Osteoblast (primary cell): ENCODE measurements at regions not wholly inside any gene's neighbourhood (a gene's known extent, or its start where the extent isn't known, plus 50 kb on each side); places are given as distances from the start of the nearest gene placed in this dataset.
"Not testable (repeated sequence)": the region's sequence is repeated elsewhere in the genome, so short reads cannot be mapped to it uniquely, and the experiment has no call there.

Source experiments
- DNase-seq: peaks from one replicate; pipeline ENCODE4 v3.0.0; 2011; ENCODE audit warnings: low spot score, mixed read lengths; ENCODE audit not compliant: insufficient read length; ENCODE audit errors: missing footprints
- H2AFZ ChIP-seq: 2 replicates; pipeline ENCODE4 v1.6.0; 2011; ENCODE audit warnings: mild to moderate bottlenecking, low read length
- H3K27ac ChIP-seq: 2 replicates; pipeline ENCODE4 v1.5.1; 2011; ENCODE audit warnings: mild to moderate bottlenecking, low read depth, low read length, moderate library complexity
- H3K27me3 ChIP-seq: 2 replicates; pipeline ENCODE4 v1.6.0; 2012; ENCODE audit warnings: mild to moderate bottlenecking, control low read depth, inconsistent platforms, low read length, moderate library complexity; ENCODE audit not compliant: insufficient read depth
- H3K36me3 ChIP-seq: 2 replicates; pipeline ENCODE4 v1.5.1; 2011; ENCODE audit warnings: mild to moderate bottlenecking, low read length, control low read depth, moderate library complexity; ENCODE audit not compliant: insufficient read depth
- H3K4me1 ChIP-seq: 2 replicates; pipeline ENCODE4 v1.5.1; 2011; ENCODE audit warnings: mild to moderate bottlenecking, low read length, control low read depth, moderate library complexity; ENCODE audit not compliant: insufficient read depth
- H3K4me2 ChIP-seq: 2 replicates; pipeline ENCODE4 v1.6.0; 2011; ENCODE audit warnings: mild to moderate bottlenecking, low read length; ENCODE audit not compliant: insufficient read depth
- H3K4me3 ChIP-seq: fragments of 200-600 bp; sonication (generic); 3 replicates; pipeline ENCODE4 v1.5.1; 2012; ENCODE audit warnings: mild to moderate bottlenecking, low read length, inconsistent platforms; ENCODE audit not compliant: insufficient read depth
- H3K79me2 ChIP-seq: 2 replicates; pipeline ENCODE4 v1.6.0; 2012; ENCODE audit warnings: mild to moderate bottlenecking, low read length, control low read depth, inconsistent platforms; ENCODE audit not compliant: insufficient read depth
- H3K9me3 ChIP-seq: 2 replicates; pipeline ENCODE4 v1.5.1; 2011; ENCODE audit warnings: low read depth, low read length, control low read depth
- H4K20me1 ChIP-seq: 2 replicates; pipeline ENCODE4 v1.6.0; 2012; ENCODE audit warnings: mild to moderate bottlenecking, low read length, control low read depth; ENCODE audit not compliant: insufficient read depth
- CTCF ChIP-seq: IDR thresholded peaks from 2 replicates; pipeline ENCODE4 v1.5.1; 2011; ENCODE audit warnings: mild to moderate bottlenecking, low read depth, low read length, moderate library complexity; ENCODE audit errors: extremely low read depth

GRCh38 chr12:105897311-105897725 lies 241.4 kb downstream of the NUAK1 start:
- Histone ChIP-seq H3K4me1 (no peaks in the 10 kb centered on the region), H3K27me3 (no peaks in the 10 kb centered on the region), H3K9me3 (no peaks in the 10 kb centered on the region), H3K79me2 (no peaks in the 10 kb centered on the region), H4K20me1 (no peaks in the 10 kb centered on the region), H3K4me2 (no peak overlapping the region), H3K27ac (no peak overlapping the region), H3K4me3 (no peak overlapping the region), H3K36me3 (no peaks in the 10 kb centered on the region), H2AFZ (no peak overlapping the region)
- DNase-seq, result no peak
- no peak for TF ChIP-seq CTCF

- not testable (repeated sequence) for H3K36me3 ChIP-seq, H3K4me1 ChIP-seq, H3K79me2 ChIP-seq, H3K27me3 ChIP-seq, H3K4me2 ChIP-seq, H3K4me3 ChIP-seq, H3K27ac ChIP-seq, H3K9me3 ChIP-seq, H4K20me1 ChIP-seq, DNase-seq, H2AFZ ChIP-seq
These were observed 240.5 kb downstream of the NUAK1 start for GRCh38 chr12:105898271-105898670.

GRCh38 chr12:105899589-105899988 lies 239.2 kb downstream of the NUAK1 start:
- Histone ChIP-seq H4K20me1 (no peaks in the 10 kb centered on the region), H3K4me1 (no peaks in the 10 kb centered on the region), H3K36me3 (no peaks in the 10 kb centered on the region), H3K79me2 (no peaks in the 10 kb centered on the region), H3K4me2 (no peak overlapping the region), H3K27me3 (no peaks in the 10 kb centered on the region), H3K9me3 (no peaks in the 10 kb centered on the region), H3K27ac (no peak overlapping the region), H3K4me3 (no peak overlapping the region), H2AFZ (no peak overlapping the region)
- DNase-seq, result no peak
- TF ChIP-seq CTCF, result no peak

- no peak overlapping the region for H3K4me3 ChIP-seq
- H2AFZ ChIP-seq, result no peak overlapping the region
- H3K4me2 ChIP-seq, result no peak overlapping the region
- H3K36me3 ChIP-seq, result no peaks in the 10 kb centered on the region
- H3K27ac ChIP-seq, result no peak overlapping the region
- H4K20me1 ChIP-seq, result no peaks in the 10 kb centered on the region
- no peaks in the 10 kb centered on the region for H3K4me1 ChIP-seq
- H3K79me2 ChIP-seq, result no peaks in the 10 kb centered on the region
- no peak for TF ChIP-seq CTCF
- H3K9me3 ChIP-seq, result no peaks in the 10 kb centered on the region
- DNase-seq, result no peak
- H3K27me3 ChIP-seq, result no peaks in the 10 kb centered on the region
These were observed 232.2 kb downstream of the NUAK1 start for GRCh38 chr12:105906561-105906960.

GRCh38 chr12:105907982-105908381 lies 230.8 kb downstream of the NUAK1 start:
- no peaks in the 10 kb centered on the region for H4K20me1 ChIP-seq
- no peak overlapping the region for H2AFZ ChIP-seq
- no peaks in the 10 kb centered on the region for H3K79me2 ChIP-seq
- no peaks in the 10 kb centered on the region for H3K4me1 ChIP-seq
- no peaks in the 10 kb centered on the region for H3K27me3 ChIP-seq
- TF ChIP-seq CTCF, result no peak
- DNase-seq, result no peak
- H3K9me3 ChIP-seq, result no peaks in the 10 kb centered on the region
- no peak overlapping the region for H3K4me3 ChIP-seq
- H3K36me3 ChIP-seq, result no peaks in the 10 kb centered on the region
- no peak overlapping the region for H3K27ac ChIP-seq
- H3K4me2 ChIP-seq, result no peak overlapping the region
